Fibroblast of skin of right biceps (primary cell): ENCODE measurements at regions not wholly inside any gene's neighbourhood (a gene's known extent, or its start where the extent isn't known, plus 50 kb on each side); places are given as distances from the start of the nearest gene placed in this dataset.
"Not testable (repeated sequence)": the region's sequence is repeated elsewhere in the genome, so short reads cannot be mapped to it uniquely, and the experiment has no call there.

ENCODE experiments used
- DNase-seq: peaks from one replicate; pipeline ENCODE4 v3.0.0-alpha.2; 2013

GRCh38 chr16:15307184-15307583 is 70.9 kb downstream of the NPIPA5 start:
- not testable (repeated sequence) for DNase-seq

DNA sequence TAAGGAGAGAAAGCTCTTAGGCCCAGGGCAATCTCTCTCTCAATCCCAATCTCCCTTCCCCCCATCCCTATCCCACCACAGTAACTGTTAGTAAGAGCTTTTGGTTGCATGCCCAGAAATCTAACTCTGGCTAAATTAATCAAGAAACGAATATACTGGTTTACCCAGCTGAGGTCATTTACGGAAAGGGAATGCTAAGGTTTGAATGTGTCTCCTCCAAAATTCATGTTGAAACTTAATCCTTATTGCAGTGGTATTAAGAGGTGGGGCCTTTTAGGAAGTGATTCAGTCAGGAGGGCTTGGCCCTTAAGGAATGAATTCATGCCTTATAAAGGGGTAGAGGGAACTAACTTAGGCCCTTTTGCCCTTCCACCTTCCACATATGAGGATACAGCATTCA is 72.2 kb downstream of the NPIPA5 start:
- DNase-seq: peak; percentile 74

DNA sequence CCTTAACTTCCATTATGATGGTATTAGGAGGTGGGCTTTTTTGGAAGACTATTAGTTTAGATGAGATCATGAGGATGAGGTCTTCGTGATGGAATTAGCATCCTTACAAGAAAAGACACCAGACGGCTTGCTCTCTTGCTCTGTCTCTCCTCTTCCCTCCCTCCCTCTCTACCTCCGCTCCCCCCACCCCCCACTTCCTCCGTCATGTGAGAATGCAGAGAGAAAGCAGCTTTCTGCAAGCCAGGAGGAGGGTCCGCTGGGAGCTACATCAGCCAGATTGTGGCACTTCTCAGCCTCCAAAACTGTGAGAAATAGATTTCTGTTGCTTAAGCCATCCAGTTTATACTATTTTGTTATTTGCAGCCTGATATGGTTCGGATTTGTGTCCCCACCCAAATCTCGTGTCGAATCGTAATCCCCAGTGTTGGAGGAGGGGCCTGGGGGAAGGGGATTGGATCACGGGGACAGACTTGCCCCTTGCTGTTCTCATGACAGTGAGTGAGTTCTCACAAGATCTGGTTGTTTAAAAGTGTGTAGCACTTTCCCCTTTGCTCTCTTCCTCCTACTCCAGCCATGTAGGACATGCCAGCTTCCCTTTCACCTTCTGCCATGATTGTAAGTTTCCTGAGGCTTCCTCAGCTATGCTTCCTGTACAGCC is 74.3 kb downstream of the NPIPA5 start:
- DNase-seq: not testable (repeated sequence)

GRCh38 chr16:15297104-15297503 is 81.0 kb downstream of the NPIPA5 start:
- DNase-seq: not testable (repeated sequence)

DNA sequence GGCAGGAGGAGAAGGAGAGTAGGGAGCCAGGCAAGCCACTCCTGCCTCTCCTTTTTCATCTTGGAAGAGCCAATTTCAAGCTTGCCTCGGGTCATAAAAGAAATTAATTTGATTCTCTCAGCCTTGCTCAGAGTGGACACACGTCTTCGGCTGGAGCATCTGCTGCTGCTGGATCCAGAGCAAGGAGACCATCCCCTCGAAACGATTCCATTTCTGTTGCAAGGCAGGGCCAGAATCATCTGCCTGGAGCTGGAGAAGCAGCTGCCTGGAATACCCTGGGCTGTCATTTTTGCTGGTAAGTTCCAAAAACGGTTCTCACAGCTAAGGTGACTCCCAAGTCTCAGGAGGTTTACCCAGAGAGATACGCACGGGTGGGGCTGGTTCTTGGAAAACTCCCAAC is 103.3 kb downstream of the NPIPA5 start:
- DNase-seq: not testable (repeated sequence)

GRCh38 chr16:15273964-15274363 is 104.1 kb downstream of the NPIPA5 start:
- not testable (repeated sequence) for DNase-seq

GRCh38 chr16:15266941-15267340 is 111.2 kb downstream of the NPIPA5 start:
- not testable (repeated sequence) for DNase-seq

DNA sequence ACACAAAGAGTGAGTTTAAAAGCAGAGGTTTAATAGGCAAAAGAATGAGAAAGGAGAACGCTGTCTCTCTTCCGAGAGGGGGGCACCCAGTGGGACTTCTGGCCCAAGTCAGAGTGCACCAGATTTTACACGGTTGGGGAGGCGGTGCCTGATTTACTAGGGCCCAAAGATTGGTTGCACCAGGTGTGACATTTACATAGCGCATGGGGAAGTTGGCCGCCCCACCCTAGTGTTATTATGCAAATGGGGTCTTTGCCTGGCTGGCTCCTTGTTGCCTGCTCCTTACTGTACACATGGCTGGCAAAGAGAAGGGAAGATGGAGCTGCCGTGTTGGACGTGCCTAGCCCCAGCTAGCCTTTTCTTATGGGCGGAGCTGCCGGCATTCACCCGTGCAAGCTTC is 115.9 kb downstream of the NPIPA5 start:
- DNase-seq: not testable (repeated sequence)

DNA sequence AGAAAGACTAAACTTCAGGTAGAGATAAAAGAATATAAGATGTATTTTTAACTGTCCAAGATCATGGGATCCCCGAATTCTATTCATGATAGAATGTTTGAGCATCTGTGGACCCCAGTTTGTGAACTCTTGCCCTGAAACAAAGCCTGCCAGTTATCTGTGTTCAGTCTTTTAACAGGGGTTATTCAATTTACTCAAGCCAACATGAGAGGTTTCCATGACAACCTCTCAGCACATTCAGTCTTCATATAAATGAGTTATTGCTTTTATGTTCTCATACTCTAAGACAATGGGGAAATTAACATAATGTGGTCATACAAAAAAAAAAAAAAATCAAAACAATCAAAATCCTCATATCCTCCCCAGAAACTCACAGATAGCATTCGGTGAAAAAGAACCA is 130.1 kb downstream of the NPIPA5 start:
- not testable (repeated sequence) for DNase-seq

DNA sequence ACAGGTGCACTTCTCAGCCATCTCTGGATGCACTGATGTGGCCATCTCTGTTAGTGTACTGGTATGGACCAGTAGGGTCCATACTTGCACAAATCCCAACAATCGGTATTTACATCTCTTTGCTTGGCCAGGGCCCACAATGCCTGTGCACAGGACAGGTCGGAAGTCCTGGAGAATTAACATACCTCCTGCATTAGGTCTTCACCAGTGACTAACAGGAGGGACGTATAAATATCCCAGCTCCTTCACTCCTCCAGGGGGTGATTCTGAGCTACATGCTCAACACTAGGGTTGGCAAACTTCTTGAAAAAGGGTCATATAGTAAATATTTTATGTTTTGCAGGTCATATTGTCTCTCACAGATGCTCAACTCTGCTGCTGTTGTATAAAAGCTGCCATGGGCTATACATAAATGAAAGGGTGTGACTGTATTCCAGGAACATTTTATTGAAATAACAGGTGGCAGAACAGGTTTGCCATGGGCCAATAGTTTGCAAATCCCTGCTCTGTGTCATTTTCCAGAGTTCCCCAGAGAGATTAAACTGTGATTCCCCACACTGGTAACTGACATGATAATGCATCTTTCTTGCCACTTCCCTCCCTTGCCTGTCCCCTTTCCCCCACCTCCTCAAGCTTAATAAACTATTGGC is 141.3 kb downstream of the NPIPA5 start:
- not testable (repeated sequence) for DNase-seq

- DNase-seq: not testable (repeated sequence)
Observed at GRCh38 chr16:15235140-15235539, 141.1 kb upstream of the RRN3 start.

- DNase-seq: not testable (repeated sequence)
Observed at GRCh38 chr16:15234702-15235101, 140.6 kb upstream of the RRN3 start.

- not testable (repeated sequence) for DNase-seq
Observed at GRCh38 chr16:15230432-15230831, 136.4 kb upstream of the RRN3 start.

GRCh38 chr16:15229661-15230060 is 135.6 kb upstream of the RRN3 start:
- DNase-seq: not testable (repeated sequence)

DNA sequence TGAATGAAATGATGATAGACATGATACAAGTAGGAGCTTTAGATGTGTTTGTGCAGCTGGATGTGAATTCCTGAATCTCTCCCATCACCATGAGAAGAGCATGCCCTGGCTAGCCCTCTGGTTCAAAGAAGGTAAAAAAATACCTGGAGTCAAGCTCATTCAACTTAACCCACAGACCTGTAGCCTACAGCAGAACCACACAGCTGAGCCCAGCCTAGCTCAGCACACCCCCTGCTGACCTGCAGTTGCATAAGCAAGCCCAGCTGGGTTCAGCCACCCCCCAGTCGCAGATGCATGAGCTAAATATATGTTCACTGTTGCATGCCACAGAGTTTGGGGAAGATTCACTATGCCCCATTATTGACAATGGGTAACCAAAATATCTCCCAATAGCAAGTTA is 130.6 kb upstream of the RRN3 start:
- DNase-seq: not testable (repeated sequence)

- not testable (repeated sequence) for DNase-seq
Observed at GRCh38 chr16:15223398-15223797, 129.3 kb upstream of the RRN3 start.

- peak; percentile 7 for DNase-seq
Observed at GRCh38 chr16:15219679-15220615, 125.9 kb upstream of the RRN3 start.

DNA sequence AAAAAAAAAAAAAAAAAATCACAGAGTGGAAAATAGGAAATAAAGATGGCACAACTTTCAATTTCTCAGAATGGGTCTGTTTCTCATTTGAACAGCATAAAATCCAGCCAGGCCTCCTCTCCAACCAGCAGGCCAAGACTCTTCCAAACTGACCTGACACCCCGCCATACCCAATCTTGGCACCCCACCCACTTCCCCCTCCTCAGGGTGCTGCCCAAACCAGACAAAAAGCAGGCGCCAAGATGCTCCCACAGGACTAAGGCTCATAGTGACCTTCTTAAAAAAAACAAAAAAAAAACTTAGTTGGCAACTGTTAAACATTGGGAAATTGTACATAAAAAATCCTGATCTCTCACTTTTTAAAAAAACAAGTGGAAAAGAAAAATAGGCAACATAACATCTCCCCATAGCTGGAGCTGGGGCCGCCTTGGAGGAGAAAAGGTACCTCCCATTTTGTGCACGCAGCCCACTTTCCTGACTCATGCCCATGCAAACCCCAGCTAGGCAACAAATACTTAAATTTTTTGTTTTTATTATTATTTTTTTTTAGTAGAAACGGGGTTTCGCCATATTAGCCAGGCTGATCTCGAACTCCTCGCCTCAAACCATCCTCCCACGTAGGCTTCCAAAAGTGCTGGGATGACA is 124.9 kb upstream of the RRN3 start:
- not testable (repeated sequence) for DNase-seq

DNA sequence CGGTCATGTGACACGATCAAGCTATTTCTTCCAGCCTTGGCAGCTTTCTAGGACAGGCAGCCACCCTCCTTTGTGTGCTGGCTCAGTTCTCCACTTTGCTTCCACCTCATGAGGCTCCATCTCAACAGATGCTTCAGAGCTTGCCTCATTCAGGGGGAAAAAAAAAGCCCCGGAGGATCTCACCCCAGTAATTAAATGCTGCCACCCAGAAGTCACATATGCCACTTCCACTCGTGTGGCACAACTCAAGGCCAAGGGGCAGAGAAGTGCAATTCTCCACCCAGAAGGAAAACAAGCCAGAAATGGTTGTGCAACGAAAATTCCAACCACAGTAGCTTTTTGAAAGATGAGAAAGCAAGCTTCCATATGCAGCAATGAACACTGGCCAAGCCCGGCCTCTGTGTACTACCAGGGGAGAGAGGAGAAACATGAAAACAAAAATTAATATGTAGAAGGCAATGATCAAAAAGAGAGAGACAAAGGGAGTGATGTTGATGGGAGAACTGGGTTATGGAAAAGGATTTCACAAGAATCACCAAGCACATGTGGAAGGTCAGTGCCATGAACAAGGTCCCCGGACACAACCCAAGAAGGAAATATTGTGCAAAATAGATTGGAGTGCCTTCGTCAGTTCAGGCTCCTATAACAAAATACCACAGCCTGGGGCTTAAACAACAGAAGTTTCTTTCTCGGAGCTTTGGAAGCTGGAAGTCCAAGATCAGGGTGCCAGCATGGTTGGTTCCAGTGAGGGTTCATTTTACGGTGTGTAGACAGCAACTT is 113.3 kb upstream of the RRN3 start:
- DNase-seq: not testable (repeated sequence)

DNA sequence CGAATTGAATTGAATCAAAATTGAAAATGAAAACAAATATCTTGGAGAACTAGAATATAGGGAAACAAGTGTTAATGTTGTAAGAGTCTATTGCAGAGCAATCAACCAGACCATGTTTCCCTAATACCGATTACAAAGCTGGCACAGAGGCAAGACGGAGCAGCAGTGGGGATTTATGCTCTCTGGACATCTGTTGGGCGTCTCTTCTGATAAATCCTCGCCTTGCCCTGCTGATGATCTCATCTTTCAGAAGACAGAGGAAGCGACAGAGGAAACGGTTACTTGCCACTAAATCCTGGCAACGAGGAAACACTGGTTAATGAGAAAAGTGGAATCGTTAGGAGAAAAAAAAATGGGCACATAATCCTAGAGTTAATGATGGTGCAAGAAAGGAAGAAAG is 112.4 kb upstream of the RRN3 start:
- DNase-seq: not testable (repeated sequence)

GRCh38 chr16:15205939-15206338 is 111.9 kb upstream of the RRN3 start:
- DNase-seq: not testable (repeated sequence)

- DNase-seq: not testable (repeated sequence)
Observed at GRCh38 chr16:15204571-15204970, 110.5 kb upstream of the RRN3 start.
